ENCODE measurements at regions not wholly inside any gene's neighbourhood (a gene's known extent, or its start where the extent isn't known, plus 50 kb on each side); places are given as distances from the start of the nearest gene placed in this dataset.

- TF ChIP-seq, protein P1, sequence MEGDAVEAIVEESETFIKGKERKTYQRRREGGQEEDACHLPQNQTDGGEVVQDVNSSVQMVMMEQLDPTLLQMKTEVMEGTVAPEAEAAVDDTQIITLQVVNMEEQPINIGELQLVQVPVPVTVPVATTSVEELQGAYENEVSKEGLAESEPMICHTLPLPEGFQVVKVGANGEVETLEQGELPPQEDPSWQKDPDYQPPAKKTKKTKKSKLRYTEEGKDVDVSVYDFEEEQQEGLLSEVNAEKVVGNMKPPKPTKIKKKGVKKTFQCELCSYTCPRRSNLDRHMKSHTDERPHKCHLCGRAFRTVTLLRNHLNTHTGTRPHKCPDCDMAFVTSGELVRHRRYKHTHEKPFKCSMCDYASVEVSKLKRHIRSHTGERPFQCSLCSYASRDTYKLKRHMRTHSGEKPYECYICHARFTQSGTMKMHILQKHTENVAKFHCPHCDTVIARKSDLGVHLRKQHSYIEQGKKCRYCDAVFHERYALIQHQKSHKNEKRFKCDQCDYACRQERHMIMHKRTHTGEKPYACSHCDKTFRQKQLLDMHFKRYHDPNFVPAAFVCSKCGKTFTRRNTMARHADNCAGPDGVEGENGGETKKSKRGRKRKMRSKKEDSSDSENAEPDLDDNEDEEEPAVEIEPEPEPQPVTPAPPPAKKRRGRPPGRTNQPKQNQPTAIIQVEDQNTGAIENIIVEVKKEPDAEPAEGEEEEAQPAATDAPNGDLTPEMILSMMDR (IDR thresholded peaks at IDR 0.05): no peak
- TF ChIP-seq POLR2A (IDR thresholded peaks at IDR 0.05): no peak
These were observed 90.8 kb upstream of the TMTC2 start for GRCh38 chr12:82595941-82596340.
